SK-N-SH (cell line): ENCODE measurements at regions not wholly inside any gene's neighbourhood (a gene's known extent, or its start where the extent isn't known, plus 50 kb on each side); places are given as distances from the start of the nearest gene placed in this dataset.

Experiments used
- CTCF ChIA-PET: fragments of 300-600, 350-600 bp; formaldehyde crosslinking; extraction: SDS; loops from one replicate; lab custom pipeline; 2021; lab: Yijun Ruan, JAX
- POLR2A ChIA-PET: fragments of 350-600 bp; sonication (Branson Sonifier 250); formaldehyde crosslinking; extraction: SDS; loops from one replicate; lab custom pipeline; 2020; ENCODE audit warnings: antibody characterized with exemption, inconsistent platforms; lab: Yijun Ruan, JAX
- DNase-seq: peaks from one replicate; pipeline ENCODE4 v3.0.0; 2012
- H2AFZ ChIP-seq: fragments of 200-600 bp; sonication (generic); 2 replicates; pipeline ENCODE4 v1.8.1; 2016; ENCODE audit warnings: antibody characterized with exemption, mild to moderate bottlenecking, low read depth
- H3F3A ChIP-seq: fragments of 200-600 bp; sonication (generic); replicated peaks from 2 replicates; pipeline ENCODE3; 2016; ENCODE audit warnings: antibody characterized with exemption, mild to moderate bottlenecking; ENCODE audit not compliant: insufficient read depth
- H3K27ac ChIP-seq, 2 experiments: fragments of 200-500 bp in 1 of 2; fragments of 200-600 bp in 1 of 2; sonication (Bioruptor generic) in 1 of 2; sonication (generic), shearing (Covaris generic) in 1 of 2; 2 replicates each; pipeline versions ENCODE4 v1.5.1 to v1.6.1; 2014 to 2016; ENCODE audit warnings: low read depth in 2 of 2, inconsistent platforms in 1 of 2, low read length in 1 of 2, mild to moderate bottlenecking in 1 of 2, mixed read lengths in 1 of 2
- H3K27me3 ChIP-seq: fragments of 200-600 bp; sonication (generic), shearing (Covaris generic); 2 replicates; pipeline ENCODE4 v1.6.1; 2016; ENCODE audit warnings: mixed run types; ENCODE audit not compliant: insufficient read depth
- H3K36me3 ChIP-seq, 2 experiments: fragments of 200-500 bp in 1 of 2; fragments of 200-600 bp in 1 of 2; sonication (Bioruptor generic) in 1 of 2; sonication (generic) in 1 of 2; replicated peaks in 1 of 2; 2 replicates each; pipeline versions ENCODE3 to v1.5.1; 2014 to 2016; ENCODE audit warnings: low read length in 1 of 2, mild to moderate bottlenecking in 1 of 2; ENCODE audit not compliant: insufficient read depth in 2 of 2, control insufficient read depth in 1 of 2
- H3K4me1 ChIP-seq, 2 experiments: fragments of 200-500 bp in 1 of 2; fragments of 200-600 bp in 1 of 2; sonication (Bioruptor generic) in 1 of 2; sonication (generic), shearing (Covaris generic) in 1 of 2; 2 replicates each; pipeline versions ENCODE4 v1.5.1 to v1.6.1; 2014 to 2016; ENCODE audit warnings: low read depth in 1 of 2, low read length in 1 of 2, mixed run types in 1 of 2; ENCODE audit not compliant: insufficient read depth in 2 of 2, control insufficient read depth in 1 of 2
- H3K4me2 ChIP-seq: fragments of 200-600 bp; sonication (generic), shearing (Covaris generic); 2 replicates; pipeline ENCODE4 v1.6.1; 2017; ENCODE audit warnings: mixed run types
- H3K4me3 ChIP-seq, 2 experiments: fragments of 200-500 bp in 1 of 2; fragments of 200-600 bp in 1 of 2; sonication (Bioruptor generic) in 1 of 2; sonication (generic), shearing (Covaris generic) in 1 of 2; 2 replicates each; pipeline versions ENCODE4 v1.5.1 to v1.8.1; 2014 to 2016; ENCODE audit warnings: low read depth in 2 of 2, inconsistent platforms in 1 of 2, low read length in 1 of 2, mild to moderate bottlenecking in 1 of 2, mixed read lengths in 1 of 2, moderate library complexity in 1 of 2
- H3K79me2 ChIP-seq: fragments of 200-600 bp; sonication (generic); 2 replicates; pipeline ENCODE4 v1.8.1; 2017; ENCODE audit warnings: mild to moderate bottlenecking; ENCODE audit not compliant: insufficient read depth
- H3K9ac ChIP-seq: fragments of 200-600 bp; sonication (generic); 2 replicates; pipeline ENCODE4 v1.6.1; 2017; ENCODE audit warnings: mixed run types
- H3K9me2 ChIP-seq: fragments of 200-600 bp; sonication (generic); 2 replicates; pipeline ENCODE4 v1.6.1; 2017; ENCODE audit warnings: mixed run types
- H3K9me3 ChIP-seq: fragments of 200-600 bp; sonication (generic); 2 replicates; pipeline ENCODE4 v1.6.1; 2017; ENCODE audit warnings: mixed run types, mild to moderate bottlenecking, moderate library complexity
- H4K20me1 ChIP-seq: fragments of 200-600 bp; sonication (generic); 2 replicates; pipeline ENCODE4 v1.6.1; 2017; ENCODE audit warnings: mild to moderate bottlenecking, mixed run types; ENCODE audit not compliant: insufficient read depth
- CHD2 ChIP-seq: fragments of 150-350 bp; IDR thresholded peaks from 2 replicates; pipeline ENCODE4 v1.6.1; 2018; ENCODE audit warnings: low read length; ENCODE audit not compliant: partially characterized antibody
- ELF1 ChIP-seq: IDR thresholded peaks from 2 replicates; pipeline ENCODE4 v1.4.0; 2012
- EP300 ChIP-seq, 2 experiments: IDR thresholded peaks; 2 replicates each; pipeline versions ENCODE4 v1.4.0 to v1.6.1; 2012; ENCODE audit warnings: borderline replicate concordance in 1 of 2, low read depth in 1 of 2, low read length in 1 of 2
- FOSL2 ChIP-seq: IDR thresholded peaks from 2 replicates; pipeline ENCODE4 v1.4.0; 2012; ENCODE audit warnings: low read depth, mild to moderate bottlenecking, moderate library complexity, borderline replicate concordance
- FOXJ3 ChIP-seq: sonication (generic); formaldehyde crosslinking; IDR thresholded peaks from 2 replicates; pipeline ENCODE4 v1.5.1; 2020; ENCODE audit warnings: mild to moderate bottlenecking, missing genetic modification reagents
- FOXM1 ChIP-seq: IDR thresholded peaks from 2 replicates; pipeline ENCODE4 v1.4.0; 2012; ENCODE audit warnings: low read depth, mild to moderate bottlenecking
- GABPA ChIP-seq: IDR thresholded peaks from 2 replicates; pipeline ENCODE4 v1.4.0; 2012; ENCODE audit warnings: low read depth, mild to moderate bottlenecking
- GATA2 ChIP-seq: sonication (generic); formaldehyde crosslinking; IDR thresholded peaks from 2 replicates; pipeline ENCODE4 v1.5.0; 2020; ENCODE audit warnings: mild to moderate bottlenecking, missing genetic modification reagents
- JUND ChIP-seq: IDR thresholded peaks from 2 replicates; pipeline ENCODE4 v1.4.0; 2012
- MXI1 ChIP-seq: IDR thresholded peaks from 2 replicates; pipeline ENCODE4 v1.6.1; 2012; ENCODE audit warnings: mild to moderate bottlenecking, low read depth, low read length, improper control_type of control experiment
- NFIC ChIP-seq: IDR thresholded peaks from 2 replicates; pipeline ENCODE4 v1.4.0; 2012; ENCODE audit warnings: borderline replicate concordance
- NRF1 ChIP-seq: IDR thresholded peaks from 2 replicates; pipeline ENCODE4 v1.6.1; 2012; ENCODE audit warnings: low read depth, mild to moderate bottlenecking, low read length
- PBX3 ChIP-seq: IDR thresholded peaks from 2 replicates; pipeline ENCODE4; 2012
- POLR2AphosphoS5 ChIP-seq: IDR thresholded peaks from 2 replicates; pipeline ENCODE4 v1.6.1; 2012; ENCODE audit warnings: low read depth, low read length
- RAD21 ChIP-seq: IDR thresholded peaks from 2 replicates; pipeline ENCODE4 v1.6.1; 2012; ENCODE audit warnings: mild to moderate bottlenecking, low read length
- RCOR1 ChIP-seq: fragments of 150-350 bp; IDR thresholded peaks from 2 replicates; pipeline ENCODE4 v1.6.1; 2017; ENCODE audit warnings: antibody characterized with exemption, low read length
- RXRA ChIP-seq: IDR thresholded peaks from 2 replicates; pipeline ENCODE4 v1.4.0; 2012; ENCODE audit warnings: low read depth, mild to moderate bottlenecking, borderline replicate concordance
- SIN3A ChIP-seq: IDR thresholded peaks from 2 replicates; pipeline ENCODE4 v1.6.1; 2012; ENCODE audit warnings: low read depth, mild to moderate bottlenecking, low read length, moderate library complexity, borderline replicate concordance
- TAF1 ChIP-seq: IDR thresholded peaks from 2 replicates; pipeline ENCODE4 v1.6.1; 2012; ENCODE audit warnings: low read depth, mild to moderate bottlenecking, low read length, moderate library complexity, borderline replicate concordance
- TCF12 ChIP-seq: IDR thresholded peaks from 2 replicates; pipeline ENCODE4 v1.4.0; 2012
- TEAD4 ChIP-seq: IDR thresholded peaks from 2 replicates; pipeline ENCODE4 v1.4.0; 2012; ENCODE audit warnings: mild to moderate bottlenecking, borderline replicate concordance; ENCODE audit not compliant: insufficient read depth
- WGBS: methylation state at CpG from one replicate; pipeline ENCODE4 v1.1.6; 2017; ENCODE audit warnings: low lambda C conversion rate; 5-methylcytosine and 5-hydroxymethylcytosine counted together
- TF ChIP-seq, protein P1 (sequence below): fragments of 200-600 bp; sonication (generic); IDR thresholded peaks from 2 replicates; pipeline ENCODE4 v1.6.1; 2017; ENCODE audit warnings: antibody characterized with exemption, mild to moderate bottlenecking, moderate library complexity
- TF ChIP-seq, protein P2 (sequence below): IDR thresholded peaks from 2 replicates; pipeline ENCODE4 v1.4.0; 2012; ENCODE audit warnings: low read depth
- TF ChIP-seq, protein P3 (sequence below): IDR thresholded peaks from 2 replicates; pipeline ENCODE4 v1.6.1; 2012; ENCODE audit warnings: mild to moderate bottlenecking, low read depth, low read length, moderate library complexity
- TF ChIP-seq, protein P4 (sequence below): IDR thresholded peaks from 2 replicates; pipeline ENCODE4 v1.4.0; 2012; ENCODE audit warnings: low read depth, borderline replicate concordance

DNA sequence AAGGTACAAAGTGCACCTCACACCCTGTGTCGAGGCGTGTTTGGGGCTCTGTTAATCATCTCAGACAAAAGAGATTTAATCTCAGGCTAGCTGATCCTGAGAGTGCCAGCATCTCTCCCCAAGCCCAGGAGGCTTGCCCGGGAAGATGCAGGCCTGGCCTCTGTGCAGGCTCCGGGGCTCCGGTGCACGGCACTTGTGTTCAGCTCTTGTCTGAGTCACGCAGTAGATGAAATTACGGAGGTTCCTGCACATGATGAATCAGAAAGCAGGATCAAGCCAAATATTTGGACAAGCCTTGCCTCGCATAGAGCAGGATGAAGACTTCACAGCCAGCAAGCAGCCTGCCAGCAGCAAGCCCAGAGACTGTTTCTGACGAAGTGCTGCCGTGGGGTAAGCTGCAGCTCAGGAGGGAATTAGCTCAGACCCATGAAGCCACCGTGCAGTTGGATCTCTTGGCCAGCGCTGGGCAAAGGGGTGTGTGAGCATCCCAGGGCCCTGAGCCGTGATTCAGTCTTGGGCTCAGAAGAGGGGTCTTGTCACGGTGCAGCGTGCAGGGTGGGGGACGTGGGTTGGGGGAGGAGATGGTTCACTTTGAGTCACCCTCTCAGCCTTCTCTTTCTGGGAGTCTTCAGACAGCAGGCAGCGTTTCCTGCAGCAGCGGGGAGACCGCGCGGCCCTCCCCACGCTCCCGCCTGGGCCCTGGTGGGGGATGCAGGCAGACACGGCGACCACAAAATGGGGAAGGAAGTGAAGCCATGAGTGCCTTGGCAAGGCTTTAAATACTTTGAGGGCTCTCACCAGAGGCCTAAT is 89.2 kb upstream of the MEF2A start:
- Histone ChIP-seq H4K20me1 (no peaks in the 10 kb centered on the region), H3K27me3 (no peaks in the 10 kb centered on the region), H2AFZ (peak overlapping the region; percentile 43), H3K9me2 (no peaks in the 10 kb centered on the region), H3K9me3 (no peaks in the 10 kb centered on the region), H3K9ac (peak overlapping the region; percentile 67), H3F3A (peaks cover 20% of the 10 kb centered on the region), H3K79me2 (no peaks in the 10 kb centered on the region), H3K4me1 (peaks cover 11 to 16% of the 10 kb centered on the region in 2 experiments; a peak in 3 of 4 replicates), H3K27ac (peak overlapping the region; percentile 79 to 84), H3K4me3 (peak overlapping the region; percentile 25 to 51; a peak in 3 of 4 replicates), H3K4me2 (peak overlapping the region; percentile 59), H3K36me3 (no peaks in the 10 kb centered on the region)
- WGBS, result 25% methylated on average over 25 of the region's 26 CpGs
- ChIA-PET CTCF (interaction anchor here (0.7 to 2.4 kb wide), 4 partner anchors 10 to 228 kb away, joined by 3 to 9 read pairs (median 4); no protein-coding TSS in a partner anchor), POLR2A (no interaction called here)
- peak; percentile 78 for DNase-seq
- TF ChIP-seq TEAD4, result peak; percentile 62
- TF ChIP-seq NRF1, result no peak
- TF ChIP-seq, protein P1, sequence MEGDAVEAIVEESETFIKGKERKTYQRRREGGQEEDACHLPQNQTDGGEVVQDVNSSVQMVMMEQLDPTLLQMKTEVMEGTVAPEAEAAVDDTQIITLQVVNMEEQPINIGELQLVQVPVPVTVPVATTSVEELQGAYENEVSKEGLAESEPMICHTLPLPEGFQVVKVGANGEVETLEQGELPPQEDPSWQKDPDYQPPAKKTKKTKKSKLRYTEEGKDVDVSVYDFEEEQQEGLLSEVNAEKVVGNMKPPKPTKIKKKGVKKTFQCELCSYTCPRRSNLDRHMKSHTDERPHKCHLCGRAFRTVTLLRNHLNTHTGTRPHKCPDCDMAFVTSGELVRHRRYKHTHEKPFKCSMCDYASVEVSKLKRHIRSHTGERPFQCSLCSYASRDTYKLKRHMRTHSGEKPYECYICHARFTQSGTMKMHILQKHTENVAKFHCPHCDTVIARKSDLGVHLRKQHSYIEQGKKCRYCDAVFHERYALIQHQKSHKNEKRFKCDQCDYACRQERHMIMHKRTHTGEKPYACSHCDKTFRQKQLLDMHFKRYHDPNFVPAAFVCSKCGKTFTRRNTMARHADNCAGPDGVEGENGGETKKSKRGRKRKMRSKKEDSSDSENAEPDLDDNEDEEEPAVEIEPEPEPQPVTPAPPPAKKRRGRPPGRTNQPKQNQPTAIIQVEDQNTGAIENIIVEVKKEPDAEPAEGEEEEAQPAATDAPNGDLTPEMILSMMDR, result no peak
- no peak for TF ChIP-seq CHD2
- peak; percentile 89 for TF ChIP-seq JUND
- TF ChIP-seq, protein P2, sequence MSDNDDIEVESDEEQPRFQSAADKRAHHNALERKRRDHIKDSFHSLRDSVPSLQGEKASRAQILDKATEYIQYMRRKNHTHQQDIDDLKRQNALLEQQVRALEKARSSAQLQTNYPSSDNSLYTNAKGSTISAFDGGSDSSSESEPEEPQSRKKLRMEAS, result peak; percentile 83
- peak; percentile 94 for TF ChIP-seq FOSL2
- peak; percentile 80 for TF ChIP-seq TCF12
- TF ChIP-seq RXRA, result peak; percentile 50; the same call in 1 of the 2 replicates
- TF ChIP-seq SIN3A, result no peak; the same call in 1 of the 2 replicates
- peak; percentile 95 for TF ChIP-seq NFIC
- TF ChIP-seq FOXJ3 (CRISPR knock-in tag), result 0 out of 2 replicates have a peak, but pooled peaks have one; percentile 30
- no peak for TF ChIP-seq GABPA
- TF ChIP-seq PBX3, result peak; percentile 61
- TF ChIP-seq POLR2AphosphoS5, result peak; percentile 66
- TF ChIP-seq EP300 (IDR thresholded peaks at IDR 0.05; ENCODE audit: borderline replicate concordance in 1 of 2, low read depth in 1 of 2, low read length in 1 of 2), result peak; percentile 47 to 82; a peak in 3 of 4 replicates
- TF ChIP-seq RCOR1, result peak; percentile 46; the same call in 1 of the 2 replicates
- TF ChIP-seq GATA2 (CRISPR knock-in tag), result peak; percentile 48; the same call in 1 of the 2 replicates
- TF ChIP-seq, protein P3, sequence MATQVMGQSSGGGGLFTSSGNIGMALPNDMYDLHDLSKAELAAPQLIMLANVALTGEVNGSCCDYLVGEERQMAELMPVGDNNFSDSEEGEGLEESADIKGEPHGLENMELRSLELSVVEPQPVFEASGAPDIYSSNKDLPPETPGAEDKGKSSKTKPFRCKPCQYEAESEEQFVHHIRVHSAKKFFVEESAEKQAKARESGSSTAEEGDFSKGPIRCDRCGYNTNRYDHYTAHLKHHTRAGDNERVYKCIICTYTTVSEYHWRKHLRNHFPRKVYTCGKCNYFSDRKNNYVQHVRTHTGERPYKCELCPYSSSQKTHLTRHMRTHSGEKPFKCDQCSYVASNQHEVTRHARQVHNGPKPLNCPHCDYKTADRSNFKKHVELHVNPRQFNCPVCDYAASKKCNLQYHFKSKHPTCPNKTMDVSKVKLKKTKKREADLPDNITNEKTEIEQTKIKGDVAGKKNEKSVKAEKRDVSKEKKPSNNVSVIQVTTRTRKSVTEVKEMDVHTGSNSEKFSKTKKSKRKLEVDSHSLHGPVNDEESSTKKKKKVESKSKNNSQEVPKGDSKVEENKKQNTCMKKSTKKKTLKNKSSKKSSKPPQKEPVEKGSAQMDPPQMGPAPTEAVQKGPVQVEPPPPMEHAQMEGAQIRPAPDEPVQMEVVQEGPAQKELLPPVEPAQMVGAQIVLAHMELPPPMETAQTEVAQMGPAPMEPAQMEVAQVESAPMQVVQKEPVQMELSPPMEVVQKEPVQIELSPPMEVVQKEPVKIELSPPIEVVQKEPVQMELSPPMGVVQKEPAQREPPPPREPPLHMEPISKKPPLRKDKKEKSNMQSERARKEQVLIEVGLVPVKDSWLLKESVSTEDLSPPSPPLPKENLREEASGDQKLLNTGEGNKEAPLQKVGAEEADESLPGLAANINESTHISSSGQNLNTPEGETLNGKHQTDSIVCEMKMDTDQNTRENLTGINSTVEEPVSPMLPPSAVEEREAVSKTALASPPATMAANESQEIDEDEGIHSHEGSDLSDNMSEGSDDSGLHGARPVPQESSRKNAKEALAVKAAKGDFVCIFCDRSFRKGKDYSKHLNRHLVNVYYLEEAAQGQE, result peak; percentile 39; the same call in 1 of the 2 replicates
- peak; percentile 37; the same call in 1 of the 2 replicates for TF ChIP-seq TAF1
- TF ChIP-seq FOXM1, result 0 out of 2 replicates have a peak, but pooled peaks have one; percentile 54
- TF ChIP-seq, protein P4, sequence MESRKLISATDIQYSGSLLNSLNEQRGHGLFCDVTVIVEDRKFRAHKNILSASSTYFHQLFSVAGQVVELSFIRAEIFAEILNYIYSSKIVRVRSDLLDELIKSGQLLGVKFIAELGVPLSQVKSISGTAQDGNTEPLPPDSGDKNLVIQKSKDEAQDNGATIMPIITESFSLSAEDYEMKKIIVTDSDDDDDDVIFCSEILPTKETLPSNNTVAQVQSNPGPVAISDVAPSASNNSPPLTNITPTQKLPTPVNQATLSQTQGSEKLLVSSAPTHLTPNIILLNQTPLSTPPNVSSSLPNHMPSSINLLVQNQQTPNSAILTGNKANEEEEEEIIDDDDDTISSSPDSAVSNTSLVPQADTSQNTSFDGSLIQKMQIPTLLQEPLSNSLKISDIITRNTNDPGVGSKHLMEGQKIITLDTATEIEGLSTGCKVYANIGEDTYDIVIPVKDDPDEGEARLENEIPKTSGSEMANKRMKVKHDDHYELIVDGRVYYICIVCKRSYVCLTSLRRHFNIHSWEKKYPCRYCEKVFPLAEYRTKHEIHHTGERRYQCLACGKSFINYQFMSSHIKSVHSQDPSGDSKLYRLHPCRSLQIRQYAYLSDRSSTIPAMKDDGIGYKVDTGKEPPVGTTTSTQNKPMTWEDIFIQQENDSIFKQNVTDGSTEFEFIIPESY, result peak; percentile 47; the same call in 1 of the 2 replicates
- TF ChIP-seq RAD21, result peak; percentile 23; the same call in 1 of the 2 replicates
- TF ChIP-seq ELF1, result no peak
- no peak for TF ChIP-seq MXI1
